WI38 (cell line): ENCODE measurements at regions not wholly inside any gene's neighbourhood (a gene's known extent, or its start where the extent isn't known, plus 50 kb on each side); places are given as distances from the start of the nearest gene placed in this dataset.
"Not testable (repeated sequence)": the region's sequence is repeated elsewhere in the genome, so short reads cannot be mapped to it uniquely, and the experiment has no call there.

ENCODE experiments used
- H3K4me3 ChIP-seq: 2 replicates; pipeline ENCODE4 v1.5.1; 2011; ENCODE audit warnings: low read depth, mild to moderate bottlenecking, control low read depth, low read length
- CTCF ChIP-seq: IDR thresholded peaks from 2 replicates; pipeline ENCODE4 v1.5.1; 2012; ENCODE audit warnings: low read depth, mild to moderate bottlenecking, control low read depth, low read length

- H3K4me3 ChIP-seq: no peak overlapping the region
- no peak for TF ChIP-seq CTCF
Observed at GRCh38 chr7:152949790-152950189, 190.2 kb downstream of the ACTR3B start.

GRCh38 chr7:152956006-152956405, 196.5 kb downstream of the ACTR3B start:
- TF ChIP-seq CTCF: no peak
- H3K4me3 ChIP-seq: no peak overlapping the region

- no peak for TF ChIP-seq CTCF
- no peak overlapping the region for H3K4me3 ChIP-seq
Observed at GRCh38 chr7:152959610-152960009, 200.1 kb downstream of the ACTR3B start.

- not testable (repeated sequence) for H3K4me3 ChIP-seq
Observed at GRCh38 chr7:152961796-152962195, 202.2 kb downstream of the ACTR3B start.

GRCh38 chr7:152966189-152966588, 206.6 kb downstream of the ACTR3B start:
- H3K4me3 ChIP-seq: no peak overlapping the region
- no peak for TF ChIP-seq CTCF

GRCh38 chr7:152967958-152968357, 208.4 kb downstream of the ACTR3B start:
- no peak for TF ChIP-seq CTCF
- H3K4me3 ChIP-seq: no peak overlapping the region

- no peak overlapping the region for H3K4me3 ChIP-seq
- TF ChIP-seq CTCF: no peak
Observed at GRCh38 chr7:152968514-152968913, 209.0 kb downstream of the ACTR3B start.

GRCh38 chr7:152969335-152969734, 209.8 kb downstream of the ACTR3B start:
- TF ChIP-seq CTCF: no peak

More at GRCh38 chr7:152969335-152969734, 209.8 kb downstream of the ACTR3B start:
- no peak overlapping the region for H3K4me3 ChIP-seq
